ENCODE measurements at regions not wholly inside any gene's neighbourhood (a gene's known extent, or its start where the extent isn't known, plus 50 kb on each side); places are given as distances from the start of the nearest gene placed in this dataset.
"Not testable (repeated sequence)": the region's sequence is repeated elsewhere in the genome, so short reads cannot be mapped to it uniquely, and the experiment has no call there.

DNA sequence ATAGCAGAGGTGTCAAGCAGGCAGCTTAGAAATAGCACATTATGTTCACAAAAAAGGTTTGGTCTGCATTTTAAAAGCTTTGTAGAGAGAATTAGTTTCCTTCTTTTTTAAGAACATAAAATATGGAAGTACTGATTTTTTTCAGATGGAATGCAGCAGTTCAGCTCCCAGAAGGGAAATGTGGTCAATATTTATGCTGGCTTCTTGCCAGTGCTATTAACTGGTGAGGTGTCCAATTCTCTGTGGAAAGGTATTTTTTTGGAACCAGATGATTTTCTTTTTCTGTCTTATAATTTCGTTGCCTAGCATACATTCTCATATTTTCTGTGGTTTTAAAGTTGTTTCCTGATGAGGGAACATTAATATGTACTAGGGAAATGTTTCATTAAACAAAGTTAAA is 211.4 kb upstream of the ZNF385D start:
- Histone ChIP-seq H3K27ac (no peak overlapping the region), H3K9me3 (ENCODE audit: low read depth, low read length) (no peaks in the 10 kb centered on the region), H3K9ac (ENCODE audit: insufficient read length) (no peak overlapping the region), H3K4me3 (no peak overlapping the region), H3K36me3 (ENCODE audit: insufficient read depth, low read length) (no peaks in the 10 kb centered on the region)
- no peak for DNase-seq (ENCODE audit: low read depth, low spot score)
- no peak for TF ChIP-seq EZH2 (IDR thresholded peaks at IDR 0.05)
- no peak for TF ChIP-seq FOXP2 (optimal IDR thresholded peaks at IDR 0.05; ENCODE audit: control extremely low read depth, extremely low read length, insufficient read depth)
- no peak for TF ChIP-seq POLR2AphosphoS5 (IDR thresholded peaks at IDR 0.05; ENCODE audit: borderline replicate concordance, low read depth, low read length)

- not testable (repeated sequence) for H3K27ac ChIP-seq; DNase-seq (ENCODE audit: low read depth, low spot score); H3K4me3 ChIP-seq; H3K36me3 ChIP-seq (ENCODE audit: insufficient read depth, low read length); H3K9ac ChIP-seq (ENCODE audit: insufficient read length); H3K9me3 ChIP-seq (ENCODE audit: low read depth, low read length)
Measured at GRCh38 chr3:21966457-21966856, 215.4 kb upstream of the ZNF385D start.

GRCh38 chr3:21979706-21980105 is 228.7 kb upstream of the ZNF385D start:
- H3K27ac ChIP-seq, result no peak overlapping the region
- no peak overlapping the region for H3K4me3 ChIP-seq
- no peak for TF ChIP-seq EZH2 (IDR thresholded peaks at IDR 0.05)
- no peaks in the 10 kb centered on the region for H3K36me3 ChIP-seq (ENCODE audit: insufficient read depth, low read length)
- H3K9ac ChIP-seq (ENCODE audit: insufficient read length), result no peak overlapping the region
- H3K9me3 ChIP-seq (ENCODE audit: low read depth, low read length), result no peaks in the 10 kb centered on the region
- DNase-seq (ENCODE audit: low read depth, low spot score), result no peak

GRCh38 chr3:21989341-21990042 is 238.5 kb upstream of the ZNF385D start:
- no peak for DNase-seq (ENCODE audit: low read depth, low spot score)
- Histone ChIP-seq H3K9ac (ENCODE audit: insufficient read length) (no peak overlapping the region), H3K4me3 (no peak overlapping the region), H3K36me3 (ENCODE audit: insufficient read depth, low read length) (no peaks in the 10 kb centered on the region), H3K27ac (no peak overlapping the region), H3K9me3 (ENCODE audit: low read depth, low read length) (no peaks in the 10 kb centered on the region)
- TF ChIP-seq EZH2 (IDR thresholded peaks at IDR 0.05), result no peak
- TF ChIP-seq POLR2AphosphoS5 (IDR thresholded peaks at IDR 0.05; ENCODE audit: borderline replicate concordance, low read depth, low read length), result no peak
- no peak for TF ChIP-seq FOXP2 (optimal IDR thresholded peaks at IDR 0.05; ENCODE audit: control extremely low read depth, extremely low read length, insufficient read depth)

GRCh38 chr3:21991061-21991460 is 240.1 kb upstream of the ZNF385D start:
- Histone ChIP-seq H3K4me3 (no peak overlapping the region), H3K36me3 (ENCODE audit: insufficient read depth, low read length) (no peaks in the 10 kb centered on the region), H3K9me3 (ENCODE audit: low read depth, low read length) (no peaks in the 10 kb centered on the region), H3K27ac (no peak overlapping the region), H3K9ac (ENCODE audit: insufficient read length) (no peak overlapping the region)
- DNase-seq (ENCODE audit: low read depth, low spot score), result no peak
- no peak for TF ChIP-seq FOXP2 (optimal IDR thresholded peaks at IDR 0.05; ENCODE audit: control extremely low read depth, extremely low read length, insufficient read depth)
- no peak for TF ChIP-seq EZH2 (IDR thresholded peaks at IDR 0.05)
- TF ChIP-seq POLR2AphosphoS5 (IDR thresholded peaks at IDR 0.05; ENCODE audit: borderline replicate concordance, low read depth, low read length), result no peak

GRCh38 chr3:21995079-21995607 is 244.1 kb upstream of the ZNF385D start:
- Histone ChIP-seq H3K4me3 (no peak overlapping the region), H3K9ac (ENCODE audit: insufficient read length) (no peak overlapping the region), H3K9me3 (ENCODE audit: low read depth, low read length) (no peaks in the 10 kb centered on the region), H3K27ac (no peak overlapping the region), H3K36me3 (ENCODE audit: insufficient read depth, low read length) (no peaks in the 10 kb centered on the region)
- DNase-seq (ENCODE audit: low read depth, low spot score), result no peak
- TF ChIP-seq FOXP2 (optimal IDR thresholded peaks at IDR 0.05; ENCODE audit: control extremely low read depth, extremely low read length, insufficient read depth) (no peak), EZH2 (IDR thresholded peaks at IDR 0.05) (no peak), POLR2AphosphoS5 (IDR thresholded peaks at IDR 0.05; ENCODE audit: borderline replicate concordance, low read depth, low read length) (no peak)

DNA sequence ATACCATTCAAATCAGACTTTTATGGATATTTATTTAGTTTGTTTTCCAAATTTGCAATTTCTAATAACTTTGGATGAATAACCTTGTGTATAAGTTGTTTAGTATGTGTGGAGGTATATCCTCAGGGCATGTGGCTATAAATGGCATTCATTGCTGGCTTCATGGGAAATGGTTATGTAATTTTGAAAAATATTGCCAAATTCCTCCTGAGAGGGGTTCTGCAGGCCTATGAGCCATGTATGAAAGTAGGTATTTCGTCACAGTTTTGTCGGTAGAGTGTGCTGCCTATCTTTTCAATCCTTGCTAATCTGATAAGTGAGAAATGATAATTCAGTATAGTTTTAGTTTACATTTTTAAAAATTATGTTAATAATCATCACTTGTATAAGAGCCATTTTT is 256.4 kb upstream of the ZNF385D start:
- Histone ChIP-seq H3K36me3 (ENCODE audit: insufficient read depth, low read length) (no peaks in the 10 kb centered on the region), H3K9me3 (ENCODE audit: low read depth, low read length) (no peaks in the 10 kb centered on the region), H3K4me3 (no peak overlapping the region), H3K27ac (no peak overlapping the region), H3K9ac (ENCODE audit: insufficient read length) (no peak overlapping the region)
- peak; percentile 12 for DNase-seq (ENCODE audit: low read depth, low spot score)
- TF ChIP-seq POLR2AphosphoS5 (IDR thresholded peaks at IDR 0.05; ENCODE audit: borderline replicate concordance, low read depth, low read length) (no peak), FOXP2 (optimal IDR thresholded peaks at IDR 0.05; ENCODE audit: control extremely low read depth, extremely low read length, insufficient read depth) (no peak), EZH2 (IDR thresholded peaks at IDR 0.05) (no peak)

DNA sequence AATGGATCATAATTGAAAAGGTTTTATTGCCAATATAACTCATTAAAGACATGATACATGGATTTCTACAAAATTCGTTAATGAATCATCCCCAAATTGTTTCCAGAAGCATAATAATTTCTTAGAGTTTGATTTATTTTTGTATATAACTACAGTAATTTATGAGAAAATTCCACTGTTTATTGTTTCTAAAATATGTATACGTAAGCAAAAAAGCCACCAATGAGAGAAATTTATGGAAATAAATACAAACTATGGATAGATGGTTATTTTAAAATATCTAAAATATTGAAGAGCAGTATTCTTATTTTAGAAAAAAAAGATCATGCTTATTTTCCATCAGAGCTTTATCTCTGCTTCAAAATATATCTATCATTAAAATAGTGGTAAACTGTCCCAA is 260.0 kb upstream of the ZNF385D start:
- Histone ChIP-seq H3K9me3 (ENCODE audit: low read depth, low read length) (no peaks in the 10 kb centered on the region), H3K36me3 (ENCODE audit: insufficient read depth, low read length) (no peaks in the 10 kb centered on the region), H3K9ac (ENCODE audit: insufficient read length) (no peak overlapping the region), H3K27ac (no peak overlapping the region), H3K4me3 (no peak overlapping the region)
- DNase-seq (ENCODE audit: low read depth, low spot score), result no peak
- TF ChIP-seq EZH2 (IDR thresholded peaks at IDR 0.05), result no peak
- TF ChIP-seq FOXP2 (optimal IDR thresholded peaks at IDR 0.05; ENCODE audit: control extremely low read depth, extremely low read length, insufficient read depth), result no peak
- no peak for TF ChIP-seq POLR2AphosphoS5 (IDR thresholded peaks at IDR 0.05; ENCODE audit: borderline replicate concordance, low read depth, low read length)

DNA sequence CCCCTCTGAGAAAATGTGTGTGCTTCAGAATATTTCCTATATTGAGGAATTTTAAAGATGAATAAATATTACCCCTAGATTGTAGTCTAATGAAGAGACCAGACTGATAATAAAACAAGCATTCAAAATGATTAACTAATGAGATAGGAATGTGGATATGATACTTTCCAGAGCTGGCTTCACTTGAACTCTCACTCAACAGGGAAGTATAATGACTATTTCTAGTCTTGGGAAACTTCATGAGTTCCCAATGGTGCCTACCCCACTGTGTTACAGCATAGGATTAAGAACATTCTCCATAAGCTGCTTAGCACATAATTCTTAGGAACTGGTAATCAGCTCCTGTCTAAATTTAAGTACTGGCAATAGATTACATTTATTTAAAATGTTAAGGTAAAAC is 261.5 kb upstream of the ZNF385D start:
- Histone ChIP-seq H3K36me3 (ENCODE audit: insufficient read depth, low read length) (no peaks in the 10 kb centered on the region), H3K27ac (no peak overlapping the region), H3K9ac (ENCODE audit: insufficient read length) (no peak overlapping the region), H3K4me3 (no peak overlapping the region), H3K9me3 (ENCODE audit: low read depth, low read length) (no peaks in the 10 kb centered on the region)
- TF ChIP-seq FOXP2 (optimal IDR thresholded peaks at IDR 0.05; ENCODE audit: control extremely low read depth, extremely low read length, insufficient read depth) (no peak), EZH2 (IDR thresholded peaks at IDR 0.05) (no peak), POLR2AphosphoS5 (IDR thresholded peaks at IDR 0.05; ENCODE audit: borderline replicate concordance, low read depth, low read length) (no peak)
- no peak for DNase-seq (ENCODE audit: low read depth, low spot score)

All from SK-N-MC (cell line).